SK-N-SH (cell line): ENCODE measurements at regions not wholly inside any gene's neighbourhood (a gene's known extent, or its start where the extent isn't known, plus 50 kb on each side); places are given as distances from the start of the nearest gene placed in this dataset.

Source experiments
- CTCF ChIP-seq: fragments of 200-600 bp; sonication (generic); IDR thresholded peaks from 2 replicates; pipeline ENCODE4 v1.6.1; 2017; ENCODE audit warnings: antibody characterized with exemption, mild to moderate bottlenecking, moderate library complexity
- EP300 ChIP-seq, 2 experiments: IDR thresholded peaks; 2 replicates each; pipeline versions ENCODE4 v1.4.0 to v1.6.1; 2012; ENCODE audit warnings: borderline replicate concordance in 1 of 2, low read depth in 1 of 2, low read length in 1 of 2
- EZH2phosphoT487 ChIP-seq: fragments of 200-600 bp; sonication (generic); IDR thresholded peaks from 2 replicates; pipeline ENCODE4 v1.6.1; 2017; ENCODE audit warnings: low read depth, mixed run types, mild to moderate bottlenecking, antibody characterized with exemption, moderate library complexity, borderline replicate concordance
- FOXJ3 ChIP-seq: sonication (generic); formaldehyde crosslinking; IDR thresholded peaks from 2 replicates; pipeline ENCODE4 v1.5.1; 2020; ENCODE audit warnings: mild to moderate bottlenecking, missing genetic modification reagents
- POLR2AphosphoS5 ChIP-seq: IDR thresholded peaks from 2 replicates; pipeline ENCODE4 v1.6.1; 2012; ENCODE audit warnings: low read depth, low read length
- RCOR1 ChIP-seq: fragments of 150-350 bp; IDR thresholded peaks from 2 replicates; pipeline ENCODE4 v1.6.1; 2017; ENCODE audit warnings: antibody characterized with exemption, low read length
- SIN3A ChIP-seq: IDR thresholded peaks from 2 replicates; pipeline ENCODE4 v1.6.1; 2012; ENCODE audit warnings: low read depth, mild to moderate bottlenecking, low read length, moderate library complexity, borderline replicate concordance

GRCh38 chr15:61649046-61649445 is 411.2 kb downstream of the VPS13C start:
- TF ChIP-seq SIN3A (no peak), EZH2phosphoT487 (no peak), CTCF (no peak), EP300 (IDR thresholded peaks at IDR 0.05; ENCODE audit: borderline replicate concordance in 1 of 2, low read depth in 1 of 2, low read length in 1 of 2) (no peak), FOXJ3 (CRISPR knock-in tag) (no peak), RCOR1 (no peak), POLR2AphosphoS5 (no peak)
